ENCODE measurements at regions not wholly inside any gene's neighbourhood (a gene's known extent, or its start where the extent isn't known, plus 50 kb on each side); places are given as distances from the start of the nearest gene placed in this dataset.

GRCh38 chr20:11281768-11282167, 608.0 kb upstream of the JAG1 start:
- no peak overlapping the region for H3K9ac ChIP-seq (ENCODE audit: low read length)
- RAD21 ChIA-PET (ENCODE audit: low non-redundant PET in 1 of 2, low total read pairs in 2 of 2, uncharacterized antibody in 2 of 2, unreplicated experiment in 2 of 2), result no interaction called here
- no TSS peak for BruUV-seq (replicated peaks)
- no peak for TF ChIP-seq SRF (IDR thresholded peaks at IDR 0.05; ENCODE audit: low read depth)
- no peak for TF ChIP-seq FOSL1 (IDR thresholded peaks at IDR 0.05; ENCODE audit: low read depth)
- TF ChIP-seq YY1 (IDR thresholded peaks at IDR 0.05; ENCODE audit: extremely low read depth, insufficient replicate concordance, low read depth, low read length), result no peak
- no peak for TF ChIP-seq ELF1 (IDR thresholded peaks at IDR 0.05; ENCODE audit: borderline replicate concordance, low read depth)
- no peak for TF ChIP-seq SP1 (IDR thresholded peaks at IDR 0.05; ENCODE audit: low read depth)
- TF ChIP-seq EZH2phosphoT487 (IDR thresholded peaks at IDR 0.05; ENCODE audit: borderline replicate concordance), result no peak
- no peak for TF ChIP-seq EZH2 (IDR thresholded peaks at IDR 0.05)
- no peak for TF ChIP-seq CTCF (IDR thresholded peaks at IDR 0.05 in 2 of 3, conservative IDR thresholded peaks at IDR 0.05 in 1 of 3; ENCODE audit: borderline replicate concordance in 1 of 3, insufficient read depth in 1 of 3, low read depth in 2 of 3, low read length in 2 of 3)
- no peak for TF ChIP-seq ATF3 (IDR thresholded peaks at IDR 0.05)
- TF ChIP-seq SIN3A (IDR thresholded peaks at IDR 0.05; ENCODE audit: low read depth), result no peak
- TF ChIP-seq POLR2AphosphoS5 (IDR thresholded peaks at IDR 0.05; ENCODE audit: low read depth, low read length), result no peak
- no peak for TF ChIP-seq EGR1 (IDR thresholded peaks at IDR 0.05; ENCODE audit: low read depth)
- no peak for TF ChIP-seq JUND (IDR thresholded peaks at IDR 0.05)
- no peak for TF ChIP-seq CBX3 (IDR thresholded peaks at IDR 0.05; ENCODE audit: low read depth)
- TF ChIP-seq RAD21 (IDR thresholded peaks at IDR 0.05; ENCODE audit: low read depth), result no peak
- H3K36me3 ChIP-seq (ENCODE audit: control insufficient read depth in 1 of 2, insufficient read depth in 2 of 2, low read length in 2 of 2), result no peaks in the 10 kb centered on the region
- no peaks in the 10 kb centered on the region for H3K9me2 ChIP-seq (ENCODE audit: insufficient read depth)
- H3K4me1 ChIP-seq (ENCODE audit: control insufficient read depth in 1 of 2, insufficient read depth in 2 of 2, low read length in 2 of 2), result no peaks in the 10 kb centered on the region
- H3K4me3 ChIP-seq (replicated peaks in 1 of 2; ENCODE audit: low read depth in 1 of 2, low read length in 2 of 2), result no peak overlapping the region
- no peak overlapping the region for H2AFZ ChIP-seq (ENCODE audit: low read depth, low read length, poor library complexity, severe bottlenecking)
- no peaks in the 10 kb centered on the region for H3K27me3 ChIP-seq (ENCODE audit: insufficient read depth, low read length)
- POLR2A ChIA-PET, result no interaction called here
- H3K9me3 ChIP-seq (ENCODE audit: control insufficient read depth in 1 of 2, insufficient read depth in 1 of 2, low read depth in 1 of 2, low read length in 2 of 2), result no peaks in the 10 kb centered on the region
- no peak overlapping the region for H3K4me2 ChIP-seq (ENCODE audit: low read length)
- no peaks in the 10 kb centered on the region for H3K79me2 ChIP-seq (ENCODE audit: insufficient read depth, low read length)
- ATAC-seq (no peak), DNase-seq (ENCODE audit: low read depth, low spot score) (no peak)
- no peak overlapping the region for H3K27ac ChIP-seq (ENCODE audit: low read depth, low read length)
- intact Hi-C loops (cut with micrococcal nuclease), result no loop called here
- CTCF ChIA-PET, result no interaction called here
- H4K20me1 ChIP-seq (ENCODE audit: insufficient read depth), result no peaks in the 10 kb centered on the region
